ENCODE measurements at regions not wholly inside any gene's neighbourhood (a gene's known extent, or its start where the extent isn't known, plus 50 kb on each side); places are given as distances from the start of the nearest gene placed in this dataset.
"Not testable (repeated sequence)": the region's sequence is repeated elsewhere in the genome, so short reads cannot be mapped to it uniquely, and the experiment has no call there.

DNA sequence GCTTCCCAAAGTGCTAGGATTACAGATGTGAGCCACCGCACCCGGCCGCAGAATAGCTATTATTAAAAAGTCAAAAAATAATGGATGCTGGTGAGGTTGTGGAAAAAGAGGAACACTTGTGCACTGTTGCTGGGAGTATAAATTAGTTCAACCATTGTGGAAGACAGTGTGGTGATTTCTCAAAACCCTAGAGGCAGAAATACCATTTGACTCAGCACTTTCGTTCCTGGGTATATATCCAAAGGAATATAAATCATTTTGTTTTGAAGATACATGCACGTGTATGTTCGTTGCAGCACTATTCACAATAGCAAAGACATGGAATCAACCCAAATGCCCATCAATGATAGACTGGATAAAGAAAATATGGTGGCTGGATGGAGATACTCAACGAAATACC lies 132.1 kb upstream of the MED13 start:
- DNase-seq (ENCODE audit: low read depth in 2 of 2), result not testable (repeated sequence)

DNA sequence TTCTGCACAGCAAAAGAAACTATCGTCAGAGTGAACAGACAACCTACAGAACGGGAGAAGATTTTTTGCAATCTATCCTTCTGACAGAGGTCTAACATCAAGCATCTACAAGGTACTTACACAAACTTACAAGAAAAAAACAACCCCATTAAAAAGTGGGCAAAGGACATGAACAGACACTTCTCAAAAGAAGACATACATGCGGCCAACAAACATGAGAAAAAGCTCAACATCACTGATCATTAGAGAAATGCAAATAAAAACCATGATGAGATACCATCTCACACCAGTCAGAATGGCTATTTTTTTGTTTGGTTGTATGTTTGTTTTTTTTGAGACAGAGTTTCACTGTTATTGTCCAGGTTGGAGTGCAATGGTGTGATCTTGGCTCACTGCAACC lies 131.5 kb upstream of the MED13 start:
- DNase-seq (ENCODE audit: low read depth in 2 of 2), result not testable (repeated sequence)

DNA sequence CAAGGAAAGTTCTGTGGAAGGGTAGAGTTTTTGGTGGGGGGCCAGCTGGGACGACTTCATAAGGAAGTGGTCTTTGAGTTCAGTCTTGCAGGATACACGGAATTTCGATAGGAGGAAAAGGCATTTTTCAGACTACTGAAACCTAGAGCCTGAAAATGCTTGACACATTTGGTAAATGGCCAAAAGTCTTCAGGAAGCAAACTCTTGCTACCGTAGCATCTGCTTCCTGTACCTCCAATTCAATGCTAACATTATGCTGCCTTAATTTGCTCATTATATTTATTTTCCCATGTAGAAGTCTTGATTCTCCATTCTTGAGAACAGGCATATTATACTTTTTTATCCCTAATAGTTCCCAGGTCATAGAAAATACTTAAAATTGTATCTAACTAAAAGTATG lies 129.3 kb upstream of the MED13 start:
- peak; percentile 62 to 72 for DNase-seq (ENCODE audit: low read depth in 2 of 2)

DNA sequence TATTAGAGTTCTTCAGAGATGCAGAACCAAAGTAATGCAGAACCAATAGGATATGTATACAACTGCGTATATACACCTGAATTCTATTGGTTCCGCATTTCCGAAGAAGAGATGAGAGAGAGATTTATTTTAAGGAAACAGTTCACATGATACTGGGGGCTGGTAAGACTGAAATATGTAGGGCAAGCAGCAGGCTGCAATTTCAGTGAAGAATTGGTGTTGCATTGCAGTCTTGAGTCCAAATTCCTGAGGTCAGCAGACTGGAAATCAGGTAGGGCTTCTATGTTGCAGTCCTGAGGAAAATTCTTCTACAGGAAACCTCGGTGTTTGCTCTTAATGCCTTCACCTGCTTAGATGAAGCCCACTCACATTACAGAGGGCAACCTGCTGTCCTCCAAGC lies 128.2 kb upstream of the MED13 start:
- no peak for DNase-seq (ENCODE audit: low read depth in 2 of 2)

DNA sequence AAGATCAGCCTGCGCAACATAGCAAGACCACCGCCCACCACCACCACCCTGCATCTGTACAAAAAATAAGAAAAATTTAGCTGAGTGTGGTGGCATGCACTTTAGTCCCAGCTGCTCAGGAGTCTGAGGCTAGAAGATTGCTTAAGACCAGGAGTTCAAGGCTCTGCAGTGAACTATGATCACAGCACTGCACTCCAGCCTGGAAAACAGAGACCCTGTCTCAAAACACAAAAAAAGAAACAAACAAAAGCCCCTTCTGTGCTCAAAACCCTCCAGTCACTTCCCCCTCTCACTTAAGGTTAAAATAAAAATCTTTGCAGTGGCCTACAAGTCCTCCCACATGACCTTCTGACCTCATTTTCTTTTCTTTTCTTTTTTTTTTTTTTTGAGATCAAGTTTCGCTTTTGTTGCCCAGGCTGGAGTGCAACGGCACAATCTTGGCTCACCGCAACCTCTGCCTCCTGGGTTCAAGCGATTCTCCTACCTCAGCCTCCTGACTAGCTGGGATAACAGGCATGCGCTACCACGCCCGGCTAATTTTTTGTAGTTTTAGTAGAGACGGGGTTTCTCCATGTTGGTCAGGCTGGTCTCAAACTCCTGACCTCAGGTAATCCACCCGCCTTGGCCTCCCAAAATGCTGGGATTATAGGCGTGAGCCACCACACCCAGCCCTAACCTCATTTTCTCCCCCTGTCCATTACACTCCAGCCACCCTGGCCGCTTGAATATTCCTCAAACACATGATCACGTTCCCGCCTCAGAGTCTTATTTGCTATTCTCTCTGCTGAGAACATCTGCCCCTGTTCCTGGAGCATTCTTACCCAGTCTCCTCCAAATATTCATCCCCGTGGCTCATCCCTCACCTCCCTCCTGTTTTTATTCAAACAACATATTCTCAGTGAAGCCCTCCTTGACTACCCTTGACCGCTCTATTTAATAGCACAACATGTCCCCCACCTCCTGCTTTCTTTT lies 126.6 kb upstream of the MED13 start:
- DNase-seq (ENCODE audit: low read depth in 2 of 2), result no peak

DNA sequence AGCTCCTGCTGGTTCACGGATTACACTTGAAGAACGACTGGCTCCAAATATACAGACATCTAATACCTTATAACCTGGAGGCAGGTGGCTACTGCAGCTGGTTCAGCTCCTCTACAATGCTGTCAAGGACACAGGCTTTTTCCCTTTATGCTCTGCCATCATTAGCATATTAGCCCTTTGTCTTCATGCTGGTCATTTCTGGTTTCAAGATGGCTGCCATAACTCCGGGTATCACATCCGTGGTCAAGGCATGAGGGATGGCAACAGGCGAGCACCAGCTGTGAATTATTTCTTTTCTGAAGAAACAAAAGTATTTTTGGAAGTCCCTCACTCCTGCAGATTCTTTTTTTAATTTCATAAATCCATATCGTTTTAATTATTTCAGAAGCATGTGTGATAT lies 124.3 kb upstream of the MED13 start:
- no peak for DNase-seq (ENCODE audit: low read depth in 2 of 2)

DNA sequence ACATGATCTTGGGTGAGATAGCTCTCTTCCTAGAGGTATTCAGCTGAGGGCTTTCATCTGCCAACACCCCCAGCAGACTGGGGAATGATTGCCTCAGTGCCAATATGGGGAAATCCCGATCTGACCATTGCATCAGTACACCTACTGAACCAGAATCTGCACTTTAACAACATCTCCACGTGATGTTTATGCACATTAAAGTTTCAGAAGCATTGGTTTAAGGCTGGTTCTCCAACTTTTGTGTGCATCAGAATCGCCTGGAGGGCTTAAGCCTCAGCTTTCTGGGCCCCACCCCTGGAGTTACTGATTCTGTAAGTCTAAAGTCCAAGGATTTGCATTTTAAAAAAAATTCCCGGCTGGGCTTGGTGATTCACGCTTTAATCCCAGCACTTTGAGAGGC lies 123.6 kb upstream of the MED13 start:
- no peak for DNase-seq (ENCODE audit: low read depth in 2 of 2)

DNA sequence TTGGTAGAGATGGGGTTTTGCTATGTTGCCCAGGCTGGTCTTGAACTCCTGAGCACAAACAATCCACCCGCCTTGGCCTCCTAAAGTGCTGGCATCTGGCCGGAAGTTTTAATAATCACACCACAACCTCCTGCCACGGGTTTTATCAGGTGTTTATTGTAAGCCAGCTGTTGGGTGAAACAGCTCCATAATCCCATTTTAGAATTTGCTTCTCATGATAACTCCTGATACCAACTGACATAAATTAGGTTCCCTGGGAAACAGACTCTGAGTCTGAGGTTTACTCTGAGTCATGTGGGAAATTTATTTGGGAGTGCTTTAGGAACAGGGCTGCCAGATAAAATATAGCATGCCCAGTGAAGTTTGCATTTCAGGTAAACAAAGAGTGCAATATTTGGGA lies 122.6 kb upstream of the MED13 start:
- peak in 1 of 2 donors; percentile 13 for DNase-seq (ENCODE audit: low read depth in 2 of 2)

DNA sequence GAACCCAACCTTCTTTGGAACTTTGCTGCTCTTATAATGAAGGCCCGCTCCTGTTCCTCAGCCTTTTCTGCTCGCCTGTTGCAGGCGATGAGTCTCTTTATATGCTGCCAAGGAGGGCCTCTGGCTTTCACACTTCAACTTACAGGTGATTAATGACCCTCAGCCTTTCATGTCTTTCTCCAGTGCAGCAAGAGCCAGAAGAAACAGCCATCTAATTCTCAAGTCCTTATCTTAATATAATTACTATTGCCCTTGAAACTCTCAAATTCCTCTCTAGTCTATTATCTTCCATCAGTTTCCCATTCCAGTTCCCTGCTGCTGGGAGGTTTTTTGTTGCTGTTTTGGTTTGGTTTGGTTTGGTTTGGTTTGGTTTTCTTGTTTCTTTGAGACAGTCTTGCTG lies 121.8 kb upstream of the MED13 start:
- DNase-seq (ENCODE audit: low read depth in 2 of 2), result no peak

DNA sequence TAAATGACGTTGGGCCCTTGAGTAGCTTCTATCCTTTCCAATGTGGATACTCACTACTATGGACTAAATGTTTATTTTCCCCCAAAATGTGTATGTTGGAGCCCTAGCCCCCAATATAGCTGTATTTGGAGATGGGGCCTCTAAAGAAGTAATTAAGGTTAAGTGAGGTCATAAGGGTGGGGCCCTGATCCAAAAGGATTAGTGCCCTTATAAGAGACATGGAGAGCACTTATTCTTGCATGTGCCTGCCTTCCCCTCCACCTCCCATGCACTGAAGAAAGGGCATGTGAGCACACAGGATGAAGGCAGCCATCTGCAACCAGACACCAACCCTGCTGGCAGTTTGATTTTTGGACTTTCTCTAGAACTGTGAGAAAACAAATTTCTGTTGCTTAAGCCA lies 115.7 kb upstream of the MED13 start:
- DNase-seq (ENCODE audit: low read depth in 2 of 2), result no peak

DNA sequence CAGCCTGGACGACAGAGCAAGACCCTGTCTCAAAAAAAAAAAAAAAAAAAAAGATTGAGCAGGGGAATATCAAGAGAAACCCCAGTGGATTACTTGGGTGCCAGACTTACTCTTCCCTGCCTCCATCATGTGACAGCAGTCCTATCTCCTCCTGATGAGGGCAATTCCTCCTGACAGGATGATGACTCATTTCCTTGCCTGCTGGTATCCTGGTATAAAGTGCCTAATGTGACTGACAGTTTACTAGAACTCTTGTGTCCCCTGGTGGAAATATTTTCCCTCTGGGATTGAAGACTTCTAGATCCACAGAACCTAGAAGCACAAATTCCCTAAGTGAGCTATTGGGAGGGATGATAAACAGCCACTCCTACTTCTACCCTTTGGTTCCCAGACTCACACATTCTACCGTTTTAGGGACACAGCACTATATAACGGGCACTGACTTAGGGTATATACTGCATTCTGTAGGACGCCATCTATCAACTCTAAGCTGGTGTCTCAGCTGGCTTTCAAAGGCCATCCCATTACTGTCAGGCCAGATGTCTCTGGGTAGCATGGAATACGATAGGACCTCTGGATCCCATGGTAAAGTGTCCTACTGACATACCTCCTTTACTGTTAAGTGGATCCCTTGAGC lies 114.6 kb upstream of the MED13 start:
- peak; percentile 88 to 90 for DNase-seq (ENCODE audit: low read depth in 2 of 2)

DNA sequence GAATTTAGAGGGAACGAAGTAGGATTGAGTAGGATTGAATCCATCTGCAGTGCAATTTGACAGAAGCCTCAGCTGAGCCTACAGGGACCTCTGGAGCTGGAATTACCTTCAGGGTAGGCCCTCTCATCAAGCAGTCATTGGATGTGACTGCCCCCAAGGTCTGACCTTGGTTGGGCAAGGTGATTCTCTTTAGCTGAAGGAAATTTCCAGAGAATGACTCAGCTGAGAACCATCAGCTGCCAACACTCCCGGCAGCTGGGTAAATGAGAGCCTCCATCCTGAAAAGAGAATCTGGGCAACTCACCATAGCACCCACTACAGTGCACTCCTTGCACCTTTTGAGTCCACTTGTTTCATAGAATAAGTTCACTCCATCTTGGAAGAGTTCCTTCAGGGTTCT lies 113.5 kb upstream of the MED13 start:
- DNase-seq (ENCODE audit: low read depth in 2 of 2), result peak in 1 of 2 donors; percentile 57

DNA sequence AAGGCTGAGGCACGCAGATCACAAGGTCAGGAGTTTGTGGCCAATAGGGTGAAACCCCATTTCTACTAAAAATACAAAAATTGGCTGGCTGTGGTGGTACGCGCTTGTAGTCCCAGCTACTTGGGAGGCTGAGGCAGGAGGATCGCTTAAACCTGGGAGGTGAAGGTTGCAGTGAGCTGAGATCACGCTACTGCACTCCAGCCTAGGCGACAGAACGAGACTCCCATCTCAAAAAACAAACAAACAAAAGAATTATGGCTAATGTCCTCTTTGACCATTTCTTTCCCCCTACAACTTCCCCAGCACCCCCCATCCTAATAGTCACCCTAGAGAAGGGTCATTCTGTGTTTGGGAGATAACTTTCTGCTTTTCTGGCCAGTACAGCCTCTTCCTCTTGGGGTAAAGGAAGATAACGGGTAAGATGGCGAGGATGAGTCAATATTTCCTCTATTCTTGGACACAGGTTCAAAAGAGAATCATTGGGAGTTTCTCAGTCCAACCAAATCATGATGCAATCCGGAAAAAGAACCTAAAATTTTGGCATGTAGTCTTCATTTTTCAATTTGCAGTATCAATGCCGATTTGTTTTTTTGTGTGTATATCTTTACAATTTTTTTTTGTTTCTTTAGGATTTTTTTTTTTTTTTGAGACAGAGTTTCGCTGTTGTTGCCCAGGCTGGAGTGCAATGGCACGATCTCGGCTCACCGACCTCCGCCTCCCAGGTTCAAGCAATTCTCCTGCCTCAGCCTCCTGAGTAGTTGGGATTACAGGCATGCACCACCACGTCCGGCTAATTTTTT lies 107.6 kb upstream of the MED13 start:
- DNase-seq (ENCODE audit: low read depth in 2 of 2), result peak in 1 of 2 donors; percentile 33

DNA sequence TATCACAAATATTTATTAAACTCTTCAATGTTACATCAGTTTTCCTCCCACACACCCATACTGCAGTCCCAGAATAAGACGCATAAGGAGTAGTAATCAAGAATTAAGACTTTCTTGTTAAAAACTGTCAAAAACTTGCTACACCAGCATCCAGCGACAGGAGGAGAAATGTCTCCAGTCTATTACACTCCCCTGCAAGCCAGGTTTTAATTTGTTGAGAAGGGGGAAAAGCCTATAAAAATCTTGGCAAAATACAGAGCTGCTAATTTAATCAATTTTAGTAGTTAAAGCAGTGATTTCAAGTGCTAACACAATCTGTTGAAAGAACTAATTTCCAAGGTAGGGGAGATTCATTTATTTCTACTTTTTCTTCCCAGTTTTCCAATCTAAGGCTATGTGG lies 102.0 kb upstream of the MED13 start:
- no peak for DNase-seq (ENCODE audit: low read depth in 2 of 2)

DNA sequence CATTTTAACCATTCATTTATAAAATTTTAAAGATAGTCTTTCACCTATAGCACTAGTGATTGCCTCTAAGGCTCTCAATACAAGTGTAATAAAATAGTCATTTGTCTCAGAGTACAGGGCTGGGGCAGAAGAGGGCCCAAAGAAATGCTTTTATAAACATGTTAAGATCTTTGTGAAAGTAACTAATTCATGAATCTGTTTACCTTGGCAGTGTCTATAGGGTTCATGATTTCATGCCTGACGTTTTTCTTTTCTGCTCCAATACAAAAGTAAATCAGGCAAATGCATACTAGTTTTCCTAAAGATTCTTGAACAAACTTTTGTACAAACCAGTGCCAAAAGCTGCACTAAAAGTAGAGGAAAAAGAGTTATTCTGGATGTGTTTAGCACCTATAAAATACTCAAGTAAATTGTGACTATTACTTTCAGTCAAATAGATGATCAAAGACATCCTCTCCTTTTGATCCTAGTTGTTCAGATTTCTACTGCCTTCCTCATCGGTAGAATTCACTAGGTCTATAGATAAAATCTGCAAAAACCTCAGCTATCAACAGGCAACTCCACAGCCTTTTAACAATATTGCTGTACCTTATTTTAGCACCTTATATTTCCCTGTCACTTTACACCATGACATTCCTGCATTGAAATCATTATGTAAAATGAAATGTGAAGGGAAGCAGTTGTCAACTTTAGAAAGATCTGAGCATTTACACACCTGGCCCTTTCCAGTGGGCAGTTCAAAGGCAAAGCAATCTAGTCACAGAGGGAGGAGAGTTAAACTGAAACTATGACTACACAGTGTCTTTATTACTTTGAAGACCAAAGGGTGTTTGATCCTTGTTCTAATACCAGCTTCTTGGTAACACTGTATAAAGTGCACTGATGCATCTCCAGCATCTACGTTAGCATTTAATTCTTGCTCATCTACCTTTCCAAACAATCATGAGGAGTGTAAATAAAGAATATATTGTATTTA lies 100.0 kb upstream of the MED13 start:
- DNase-seq (ENCODE audit: low read depth in 2 of 2), result no peak

DNA sequence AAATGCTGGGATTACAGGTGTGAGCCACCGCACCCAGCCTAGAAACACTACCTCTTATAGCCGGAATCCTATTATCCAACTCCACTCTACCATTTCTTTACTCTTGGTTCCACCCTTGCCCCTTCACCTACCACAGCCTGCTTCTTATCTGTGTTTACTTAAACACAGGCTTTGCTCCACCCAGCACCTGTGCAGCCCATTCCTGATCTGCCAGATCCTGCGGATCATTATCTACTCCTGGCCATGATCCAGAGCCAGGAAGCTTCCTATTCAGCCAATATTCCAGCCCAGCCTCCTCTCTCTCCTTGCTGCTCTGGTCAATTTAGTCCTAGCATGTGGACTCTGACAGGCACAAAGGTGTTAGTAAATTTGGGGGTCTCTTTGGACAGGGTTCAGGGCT lies 98.8 kb upstream of the MED13 start:
- no peak for DNase-seq (ENCODE audit: low read depth in 2 of 2)

DNA sequence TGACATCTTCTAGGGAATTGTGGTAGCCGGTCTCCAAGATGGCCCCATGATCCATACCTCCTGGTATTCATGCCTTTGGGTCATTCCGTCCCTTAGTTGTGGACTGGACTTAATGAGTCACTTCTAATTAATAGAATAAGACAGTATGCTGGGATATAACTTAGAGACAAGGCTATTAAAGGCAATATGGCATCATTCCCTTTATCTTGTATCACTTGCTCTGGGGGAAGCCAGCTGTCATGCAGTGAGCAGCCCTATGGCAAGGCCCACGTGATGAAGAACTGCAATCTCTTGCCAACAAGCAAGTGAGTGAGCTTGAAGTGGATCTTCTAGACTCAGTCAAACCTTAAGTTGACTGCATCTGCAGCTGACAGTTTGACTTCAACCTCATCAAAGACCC lies 97.8 kb upstream of the MED13 start:
- no peak for DNase-seq (ENCODE audit: low read depth in 2 of 2)

DNA sequence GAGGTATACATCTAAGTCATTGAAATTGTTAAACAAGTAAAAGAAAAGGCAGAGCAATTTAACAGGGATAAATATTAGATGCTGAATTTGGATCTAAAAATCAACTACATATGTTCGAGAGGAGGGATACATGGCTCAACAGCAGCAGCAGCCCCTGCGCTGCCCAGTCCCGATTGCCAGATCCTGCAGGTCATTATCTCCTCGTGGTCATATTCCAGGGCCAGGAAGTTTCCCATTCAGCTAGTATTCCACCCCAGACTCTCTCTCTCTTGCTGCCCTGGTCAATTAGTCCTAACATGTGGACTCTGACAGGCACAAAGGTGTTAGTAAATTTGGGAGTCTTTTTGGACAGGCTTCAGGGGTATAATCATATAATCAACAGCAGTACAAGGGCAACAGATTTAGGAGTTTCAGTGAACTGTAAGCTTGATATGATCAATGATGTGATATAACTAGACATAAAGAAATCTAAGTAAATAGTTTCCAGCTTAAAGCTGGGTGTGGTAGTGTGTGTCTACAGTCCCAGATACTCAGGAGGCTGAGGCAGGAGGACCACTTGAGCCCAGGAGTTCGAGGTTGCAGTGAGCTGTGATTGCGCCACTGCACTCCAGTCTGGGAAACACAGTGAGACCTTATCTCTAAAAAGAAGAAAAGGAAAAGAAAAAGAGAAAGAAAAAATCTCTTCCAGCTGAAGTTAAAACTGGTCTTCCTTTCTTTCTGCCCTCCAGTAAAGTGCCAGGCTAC lies 96.5 kb upstream of the MED13 start:
- DNase-seq (ENCODE audit: low read depth in 2 of 2), result no peak

DNA sequence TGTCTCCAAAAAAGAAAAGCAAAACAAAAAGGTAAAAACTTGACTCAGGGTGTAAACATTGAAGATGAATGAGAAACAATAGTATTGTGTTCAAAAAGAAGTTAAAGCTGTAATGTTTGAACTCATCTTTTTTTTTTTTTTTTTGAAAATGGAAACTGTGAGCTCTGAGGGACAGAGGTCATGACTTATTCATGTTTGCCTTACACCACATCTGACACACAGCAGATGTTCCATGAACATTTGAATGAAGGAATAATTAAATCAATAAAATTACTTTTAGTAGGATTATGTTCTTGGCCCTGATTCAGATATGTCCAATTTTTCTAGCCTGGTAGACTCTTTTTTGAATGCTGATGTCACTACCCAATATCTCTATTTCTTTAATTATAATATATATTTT lies 95.7 kb upstream of the MED13 start:
- no peak for DNase-seq (ENCODE audit: low read depth in 2 of 2)

DNA sequence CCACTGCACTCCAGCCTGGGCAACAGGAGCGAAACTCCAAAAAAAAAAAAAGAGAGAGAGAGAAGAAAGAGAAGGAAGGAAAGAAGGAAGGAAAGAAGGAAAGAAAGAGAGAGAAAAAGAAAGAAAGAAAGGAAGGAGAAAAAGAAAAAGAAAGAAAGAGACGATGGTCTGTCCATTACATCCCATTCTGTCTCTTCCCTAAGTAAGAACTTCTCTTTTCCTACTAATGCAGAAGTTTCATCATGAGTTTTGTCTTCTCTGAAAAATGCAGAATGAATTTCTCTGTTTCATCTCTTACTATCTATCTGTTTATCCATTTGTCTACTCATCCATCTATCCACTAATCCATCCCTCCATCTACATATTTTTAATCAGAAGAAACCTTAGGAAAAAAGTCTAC lies 94.9 kb upstream of the MED13 start:
- DNase-seq (ENCODE audit: low read depth in 2 of 2), result no peak
